ENCODE measurements at regions not wholly inside any gene's neighbourhood (a gene's known extent, or its start where the extent isn't known, plus 50 kb on each side); places are given as distances from the start of the nearest gene placed in this dataset.

DNA sequence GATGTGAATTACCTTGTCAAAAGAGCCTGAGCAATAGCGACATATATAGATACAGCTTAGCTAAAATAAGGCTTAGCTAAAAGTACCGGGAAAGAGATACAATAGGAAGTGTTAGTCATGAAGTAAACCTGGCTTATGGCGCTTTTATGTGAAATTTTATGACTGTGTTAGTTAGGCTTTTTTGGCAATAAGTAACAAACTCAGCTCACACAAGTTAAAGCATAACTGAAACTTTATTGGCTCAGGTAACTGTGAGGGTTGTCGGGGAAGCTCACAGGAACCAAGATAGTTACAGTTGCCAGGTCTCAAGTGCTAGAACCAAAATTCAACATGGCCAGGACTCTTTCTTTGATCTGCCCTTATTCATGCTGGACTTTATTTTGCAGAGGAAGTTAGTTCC, 925.0 kb upstream of the GYPC start:
- no peak for TF ChIP-seq POLR2A (IDR thresholded peaks at IDR 0.05)
- TF ChIP-seq, protein P1, sequence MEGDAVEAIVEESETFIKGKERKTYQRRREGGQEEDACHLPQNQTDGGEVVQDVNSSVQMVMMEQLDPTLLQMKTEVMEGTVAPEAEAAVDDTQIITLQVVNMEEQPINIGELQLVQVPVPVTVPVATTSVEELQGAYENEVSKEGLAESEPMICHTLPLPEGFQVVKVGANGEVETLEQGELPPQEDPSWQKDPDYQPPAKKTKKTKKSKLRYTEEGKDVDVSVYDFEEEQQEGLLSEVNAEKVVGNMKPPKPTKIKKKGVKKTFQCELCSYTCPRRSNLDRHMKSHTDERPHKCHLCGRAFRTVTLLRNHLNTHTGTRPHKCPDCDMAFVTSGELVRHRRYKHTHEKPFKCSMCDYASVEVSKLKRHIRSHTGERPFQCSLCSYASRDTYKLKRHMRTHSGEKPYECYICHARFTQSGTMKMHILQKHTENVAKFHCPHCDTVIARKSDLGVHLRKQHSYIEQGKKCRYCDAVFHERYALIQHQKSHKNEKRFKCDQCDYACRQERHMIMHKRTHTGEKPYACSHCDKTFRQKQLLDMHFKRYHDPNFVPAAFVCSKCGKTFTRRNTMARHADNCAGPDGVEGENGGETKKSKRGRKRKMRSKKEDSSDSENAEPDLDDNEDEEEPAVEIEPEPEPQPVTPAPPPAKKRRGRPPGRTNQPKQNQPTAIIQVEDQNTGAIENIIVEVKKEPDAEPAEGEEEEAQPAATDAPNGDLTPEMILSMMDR (IDR thresholded peaks at IDR 0.05 in 8 of 11, conservative IDR thresholded peaks at IDR 0.05 in 3 of 11) = no peak

All from spleen (tissue), 7 donors.